ENCODE measurements at regions not wholly inside any gene's neighbourhood (a gene's known extent, or its start where the extent isn't known, plus 50 kb on each side); places are given as distances from the start of the nearest gene placed in this dataset.

GRCh38 chr16:86894029-86894567 lies 315.7 kb downstream of the FOXL1 start:
- peak in 1 of 2 experiments; percentile 11; a peak in 1 of 6 replicates for ATAC-seq
- TF ChIP-seq HEYL (CRISPR knock-in tag; IDR thresholded peaks at IDR 0.05) (no peak), JUNB (IDR thresholded peaks at IDR 0.05) (no peak), CBX8 (IDR thresholded peaks at IDR 0.05) (no peak), ATOH8 (CRISPR knock-in tag; IDR thresholded peaks at IDR 0.05; ENCODE audit: low read depth) (no peak), FOXS1 (CRISPR knock-in tag; IDR thresholded peaks at IDR 0.05) (no peak), POLR2A (IDR thresholded peaks at IDR 0.05; ENCODE audit: low read length) (no peak), MAZ (IDR thresholded peaks at IDR 0.05; ENCODE audit: borderline replicate concordance, low read depth, low read length) (no peak), ZFP36 (IDR thresholded peaks at IDR 0.05; ENCODE audit: borderline replicate concordance, partially characterized antibody) (no peak), HDAC2 (IDR thresholded peaks at IDR 0.05) (no peak), HOXA7 (CRISPR knock-in tag; IDR thresholded peaks at IDR 0.05) (no peak), EP300 (IDR thresholded peaks at IDR 0.05) (no peak), PHF8 (IDR thresholded peaks at IDR 0.05; ENCODE audit: borderline replicate concordance, low read depth) (no peak), POLR2AphosphoS2 (conservative IDR thresholded peaks at IDR 0.05; ENCODE audit: low read length) (no peak), RCOR1 (IDR thresholded peaks at IDR 0.05; ENCODE audit: low read depth, low read length) (no peak), ESRRA (IDR thresholded peaks at IDR 0.05; ENCODE audit: borderline replicate concordance, low read length) (no peak), BHLHE40 (IDR thresholded peaks at IDR 0.05; ENCODE audit: low read depth, low read length) (no peak), NR3C1 (IDR thresholded peaks at IDR 0.05) (no peak), BCL3 (IDR thresholded peaks at IDR 0.05) (no peak), HMGXB4 (CRISPR knock-in tag; IDR thresholded peaks at IDR 0.05; ENCODE audit: borderline replicate concordance) (no peak)
- no peak overlapping the region for H3K4me3 ChIP-seq
- H3K9me3 ChIP-seq, result 0 out of 3 replicates have a peak, but pooled peaks cover 4% of the 10 kb centered on the region
- CTCF ChIA-PET, result interaction anchor here (0.8 to 1.1 kb wide), 2 partner anchors 168 to 229 kb away, joined by 3 to 4 read pairs (median 3); no protein-coding TSS in a partner anchor
- POLR2A ChIA-PET, result no interaction called here
- H3K4me2 ChIP-seq, result no peak overlapping the region
- WGBS (ENCODE audit: missing lambda C conversion rate), result 79% methylated on average over 24 of the region's 24 CpGs
- DNase-seq (ENCODE audit: low read depth in 1 of 2, low spot score in 1 of 2), result no peak
- no peak overlapping the region for H3K27ac ChIP-seq
- peaks cover under 1% of the 10 kb centered on the region; the same call in 1 of the 3 replicates for H3K4me1 ChIP-seq
- no peak for FAIRE-seq

- ChIA-PET POLR2A (no interaction called here), CTCF (interaction anchor here (0.7 to 1.1 kb wide), 4 partner anchors 12 to 230 kb away, joined by 3 read pairs; no protein-coding TSS in a partner anchor)
- 0 out of 3 replicates have a peak, but pooled peaks cover 4% of the 10 kb centered on the region for H3K9me3 ChIP-seq
- no peak for DNase-seq (ENCODE audit: low read depth in 1 of 2, low spot score in 1 of 2)
- H3K4me1 ChIP-seq, result peaks cover 6% of the 10 kb centered on the region
- no peak overlapping the region for H3K4me2 ChIP-seq
- no peak overlapping the region for H3K4me3 ChIP-seq
- WGBS (ENCODE audit: missing lambda C conversion rate), result 59% methylated on average over 15 of the region's 15 CpGs
- ATAC-seq, result no peak
- TF ChIP-seq HOXA7 (CRISPR knock-in tag; IDR thresholded peaks at IDR 0.05), result no peak
- TF ChIP-seq RCOR1 (IDR thresholded peaks at IDR 0.05; ENCODE audit: low read depth, low read length), result no peak
- no peak for TF ChIP-seq MAX (IDR thresholded peaks at IDR 0.05)
- no peak for TF ChIP-seq ATOH8 (CRISPR knock-in tag; IDR thresholded peaks at IDR 0.05; ENCODE audit: low read depth)
- no peak for TF ChIP-seq ZFP36 (IDR thresholded peaks at IDR 0.05; ENCODE audit: borderline replicate concordance, partially characterized antibody)
- no peak for TF ChIP-seq HMGXB4 (CRISPR knock-in tag; IDR thresholded peaks at IDR 0.05; ENCODE audit: borderline replicate concordance)
- TF ChIP-seq MAZ (IDR thresholded peaks at IDR 0.05; ENCODE audit: borderline replicate concordance, low read depth, low read length), result no peak
- no peak for TF ChIP-seq RARB (CRISPR knock-in tag; IDR thresholded peaks at IDR 0.05)
- TF ChIP-seq NPAS2 (CRISPR knock-in tag; IDR thresholded peaks at IDR 0.05; ENCODE audit: borderline replicate concordance), result no peak
- TF ChIP-seq KDM1A (IDR thresholded peaks at IDR 0.05; ENCODE audit: low read depth), result no peak
- TF ChIP-seq CEBPB (IDR thresholded peaks at IDR 0.05), result no peak
- no peak overlapping the region for H3K27ac ChIP-seq
- FAIRE-seq, result no peak
Observed at GRCh38 chr16:86894925-86895324, 316.6 kb downstream of the FOXL1 start.

Data from A549 (cell line).